Adrenal gland (tissue), 5 donors: ENCODE measurements at regions not wholly inside any gene's neighbourhood (a gene's known extent, or its start where the extent isn't known, plus 50 kb on each side); places are given as distances from the start of the nearest gene placed in this dataset.

Source experiments
- CTCF ChIP-seq, 6 experiments: fragments of 450-650 bp in 4 of 6; fragments of 200-600 bp in 2 of 6; sonication (generic) in 1 of 6; IDR thresholded peaks; 1 replicate in 5 of 6; 2 replicates in 1 of 6; pipeline versions ENCODE4 v1.5.1 to v1.8.0; 2016 to 2021; ENCODE audit warnings: antibody characterized with exemption in 6 of 6, mild to moderate bottlenecking in 2 of 6, moderate library complexity in 1 of 6
- POLR2A ChIP-seq, 2 donors: fragments of 450-650 bp; IDR thresholded peaks; one replicate each; pipeline ENCODE4 v1.6.1; 2017; ENCODE audit warnings: antibody characterized with exemption in 2 of 2, mild to moderate bottlenecking in 2 of 2, moderate library complexity in 1 of 2
- donor health status: DM: no; HTN: no; CAD: no.

GRCh38 chr3:107227091-107227490 is 150.1 kb upstream of the CCDC54 start:
- no peak for TF ChIP-seq CTCF (IDR thresholded peaks at IDR 0.05)
- TF ChIP-seq POLR2A (IDR thresholded peaks at IDR 0.05) = no peak
